ENCODE measurements at regions not wholly inside any gene's neighbourhood (a gene's known extent, or its start where the extent isn't known, plus 50 kb on each side); places are given as distances from the start of the nearest gene placed in this dataset.
"Not testable (repeated sequence)": the region's sequence is repeated elsewhere in the genome, so short reads cannot be mapped to it uniquely, and the experiment has no call there.

GRCh38 chr11:38538866-38539680, 1941.0 kb upstream of the RAG2 start:
- DNase-seq: no peak

GRCh38 chr11:38530226-38530625, 1932.2 kb upstream of the RAG2 start:
- DNase-seq: no peak

GRCh38 chr11:38524945-38525344, 1926.9 kb upstream of the RAG2 start:
- DNase-seq: no peak

- no peak for DNase-seq
Observed at GRCh38 chr11:38517991-38518390, 1920.0 kb upstream of the RAG2 start.

GRCh38 chr11:38512830-38513229, 1914.8 kb upstream of the RAG2 start:
- not testable (repeated sequence) for DNase-seq

GRCh38 chr11:38510041-38510440, 1912.0 kb upstream of the RAG2 start:
- no peak for DNase-seq

- no peak for DNase-seq
Observed at GRCh38 chr11:38503876-38504275, 1905.8 kb upstream of the RAG2 start.

- DNase-seq: no peak
Observed at GRCh38 chr11:38498721-38499120, 1900.7 kb upstream of the RAG2 start.

GRCh38 chr11:38491986-38492385, 1894.0 kb upstream of the RAG2 start:
- DNase-seq: no peak

GRCh38 chr11:38481391-38481790, 1883.4 kb upstream of the RAG2 start:
- no peak for DNase-seq

- DNase-seq: no peak
Observed at GRCh38 chr11:38476808-38477575, 1879.0 kb upstream of the RAG2 start.

GRCh38 chr11:38461751-38462150, 1863.7 kb upstream of the RAG2 start:
- DNase-seq: no peak

- DNase-seq: no peak
Observed at GRCh38 chr11:38460896-38461295, 1862.9 kb upstream of the RAG2 start.

- no peak for DNase-seq
Observed at GRCh38 chr11:38460429-38460828, 1862.4 kb upstream of the RAG2 start.

GRCh38 chr11:38456371-38456770, 1858.3 kb upstream of the RAG2 start:
- no peak for DNase-seq

GRCh38 chr11:38448284-38448683, 1850.2 kb upstream of the RAG2 start:
- no peak for DNase-seq

GRCh38 chr11:38446336-38446735, 1848.3 kb upstream of the RAG2 start:
- no peak for DNase-seq

- DNase-seq: no peak
Observed at GRCh38 chr11:38438091-38438490, 1840.1 kb upstream of the RAG2 start.

- no peak for DNase-seq
Observed at GRCh38 chr11:38425578-38425977, 1827.5 kb upstream of the RAG2 start.

GRCh38 chr11:38423042-38423441, 1825.0 kb upstream of the RAG2 start:
- no peak for DNase-seq

- no peak for DNase-seq
Observed at GRCh38 chr11:38416141-38416540, 1818.1 kb upstream of the RAG2 start.

GRCh38 chr11:38411149-38411548, 1813.1 kb upstream of the RAG2 start:
- no peak for DNase-seq

- no peak for DNase-seq
Observed at GRCh38 chr11:38402063-38402462, 1804.0 kb upstream of the RAG2 start.

GRCh38 chr11:38392176-38392575, 1794.1 kb upstream of the RAG2 start:
- DNase-seq: no peak

Measured in T-helper 1 cell (primary cell).